ENCODE measurements at regions not wholly inside any gene's neighbourhood (a gene's known extent, or its start where the extent isn't known, plus 50 kb on each side); places are given as distances from the start of the nearest gene placed in this dataset.

DNA sequence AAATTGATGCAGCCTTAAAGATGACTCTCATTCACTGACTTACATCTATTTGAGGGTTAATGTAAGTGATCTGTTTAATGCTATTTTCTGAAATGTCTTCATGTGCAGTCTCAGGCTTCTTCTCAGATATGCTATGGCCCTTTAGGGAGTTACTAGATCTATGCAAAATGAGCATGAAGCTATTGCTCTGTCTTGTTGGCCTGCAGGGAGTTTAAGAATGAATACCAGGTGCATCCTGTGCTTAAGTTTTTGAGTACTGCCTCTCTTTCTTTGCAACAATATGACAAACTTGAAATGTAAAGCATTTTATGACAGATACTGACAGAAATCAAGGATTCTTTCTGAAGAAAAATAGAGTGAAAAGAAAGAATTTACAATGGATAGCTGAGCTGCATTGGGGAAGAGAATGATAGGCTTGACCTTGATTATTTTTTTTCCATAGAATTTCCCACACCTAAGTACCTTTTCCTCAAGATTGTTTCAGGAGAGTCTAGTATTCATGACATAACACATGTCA is 1058.3 kb upstream of the TMEFF2 start:
- TF ChIP-seq, protein P1, sequence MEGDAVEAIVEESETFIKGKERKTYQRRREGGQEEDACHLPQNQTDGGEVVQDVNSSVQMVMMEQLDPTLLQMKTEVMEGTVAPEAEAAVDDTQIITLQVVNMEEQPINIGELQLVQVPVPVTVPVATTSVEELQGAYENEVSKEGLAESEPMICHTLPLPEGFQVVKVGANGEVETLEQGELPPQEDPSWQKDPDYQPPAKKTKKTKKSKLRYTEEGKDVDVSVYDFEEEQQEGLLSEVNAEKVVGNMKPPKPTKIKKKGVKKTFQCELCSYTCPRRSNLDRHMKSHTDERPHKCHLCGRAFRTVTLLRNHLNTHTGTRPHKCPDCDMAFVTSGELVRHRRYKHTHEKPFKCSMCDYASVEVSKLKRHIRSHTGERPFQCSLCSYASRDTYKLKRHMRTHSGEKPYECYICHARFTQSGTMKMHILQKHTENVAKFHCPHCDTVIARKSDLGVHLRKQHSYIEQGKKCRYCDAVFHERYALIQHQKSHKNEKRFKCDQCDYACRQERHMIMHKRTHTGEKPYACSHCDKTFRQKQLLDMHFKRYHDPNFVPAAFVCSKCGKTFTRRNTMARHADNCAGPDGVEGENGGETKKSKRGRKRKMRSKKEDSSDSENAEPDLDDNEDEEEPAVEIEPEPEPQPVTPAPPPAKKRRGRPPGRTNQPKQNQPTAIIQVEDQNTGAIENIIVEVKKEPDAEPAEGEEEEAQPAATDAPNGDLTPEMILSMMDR (IDR thresholded peaks at IDR 0.05): no peak
- TF ChIP-seq EZH2 (IDR thresholded peaks at IDR 0.05; ENCODE audit: borderline replicate concordance, insufficient read depth, low read depth, low read length, poor library complexity, severe bottlenecking): no peak

Data from B cell (primary cell).